ENCODE measurements at regions not wholly inside any gene's neighbourhood (a gene's known extent, or its start where the extent isn't known, plus 50 kb on each side); places are given as distances from the start of the nearest gene placed in this dataset.
"Not testable (repeated sequence)": the region's sequence is repeated elsewhere in the genome, so short reads cannot be mapped to it uniquely, and the experiment has no call there.

DNA sequence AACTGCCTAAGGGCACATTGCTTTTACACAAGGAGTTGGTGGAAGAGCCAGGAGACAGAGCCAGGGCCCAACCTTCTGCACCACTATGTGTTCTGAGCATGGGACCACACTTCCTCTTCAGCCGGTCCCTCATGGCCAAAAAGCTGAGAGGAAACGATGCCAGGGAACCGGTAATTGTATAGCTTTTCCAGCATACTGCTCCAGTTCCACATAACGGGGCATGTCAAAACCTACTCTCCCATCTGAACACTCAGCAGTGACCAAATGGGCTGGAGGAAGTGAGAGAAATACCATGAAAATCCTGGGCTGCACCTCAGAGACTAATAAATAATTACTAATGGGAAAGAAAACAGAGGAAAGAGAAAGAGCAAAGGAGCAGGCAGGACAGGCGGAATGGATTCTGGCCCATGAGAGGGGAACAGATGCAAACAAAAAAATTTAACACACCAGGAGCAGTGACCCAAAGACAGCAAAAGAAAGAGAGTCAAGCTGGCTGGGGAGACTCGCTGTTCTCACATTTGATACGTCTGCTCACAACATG, 52.0 kb upstream of the BMP2 start:
- DNase-seq (ENCODE audit: low read depth), result no peak

DNA sequence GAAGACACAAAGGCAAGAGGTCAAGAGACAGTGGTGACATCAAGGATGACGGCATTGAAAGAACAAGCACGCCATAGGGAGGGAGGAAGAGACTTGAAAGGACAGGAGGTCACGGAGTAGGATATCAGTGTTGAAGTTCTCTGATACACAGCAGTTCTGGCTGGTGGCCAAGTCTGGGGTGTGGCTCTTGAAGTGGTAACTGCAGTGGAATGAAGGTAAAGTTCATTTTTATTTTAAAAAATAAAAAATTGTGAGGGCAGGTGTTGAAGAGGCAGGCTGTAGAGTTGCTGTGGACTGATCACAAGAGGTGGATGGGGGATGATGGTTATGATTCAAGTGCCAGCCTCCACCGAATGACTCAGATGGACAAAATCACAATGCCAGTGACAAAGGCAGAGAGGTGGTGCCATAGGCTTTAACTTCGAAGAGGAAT, 53.2 kb upstream of the BMP2 start:
- DNase-seq (ENCODE audit: low read depth), result no peak

DNA sequence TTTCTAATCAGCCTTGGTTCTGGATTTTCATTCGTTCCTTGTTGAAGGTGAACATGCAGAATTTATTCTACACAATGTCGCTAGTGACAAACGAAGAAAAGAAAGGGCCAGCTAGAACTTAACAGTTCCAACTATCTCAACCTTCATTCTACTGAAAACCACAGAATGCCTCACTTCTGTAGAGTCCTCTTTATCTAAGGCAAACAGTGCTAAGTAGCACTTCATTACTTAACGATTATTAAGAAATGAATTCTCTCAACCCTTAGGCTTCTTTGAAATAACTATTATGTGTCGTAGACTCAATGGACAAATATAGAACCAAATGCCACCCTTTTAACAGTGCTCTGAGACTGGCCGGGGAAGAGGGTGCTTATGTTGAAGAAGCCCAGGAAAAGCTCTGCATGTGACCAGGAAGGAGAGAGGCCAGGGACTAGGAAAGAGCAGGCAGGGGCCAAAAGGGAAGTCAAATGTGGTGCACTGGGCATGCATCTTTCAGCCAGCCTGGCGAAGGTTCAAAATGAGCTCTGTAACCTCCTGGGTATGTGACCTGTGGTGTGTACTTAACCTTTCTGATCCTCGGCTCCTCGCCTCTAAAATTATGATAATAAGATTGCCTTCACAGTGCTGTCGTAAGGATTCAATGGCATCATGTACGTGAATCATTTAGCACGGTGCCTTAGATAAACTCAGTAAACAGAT, 55.4 kb upstream of the BMP2 start:
- no peak for DNase-seq (ENCODE audit: low read depth)

DNA sequence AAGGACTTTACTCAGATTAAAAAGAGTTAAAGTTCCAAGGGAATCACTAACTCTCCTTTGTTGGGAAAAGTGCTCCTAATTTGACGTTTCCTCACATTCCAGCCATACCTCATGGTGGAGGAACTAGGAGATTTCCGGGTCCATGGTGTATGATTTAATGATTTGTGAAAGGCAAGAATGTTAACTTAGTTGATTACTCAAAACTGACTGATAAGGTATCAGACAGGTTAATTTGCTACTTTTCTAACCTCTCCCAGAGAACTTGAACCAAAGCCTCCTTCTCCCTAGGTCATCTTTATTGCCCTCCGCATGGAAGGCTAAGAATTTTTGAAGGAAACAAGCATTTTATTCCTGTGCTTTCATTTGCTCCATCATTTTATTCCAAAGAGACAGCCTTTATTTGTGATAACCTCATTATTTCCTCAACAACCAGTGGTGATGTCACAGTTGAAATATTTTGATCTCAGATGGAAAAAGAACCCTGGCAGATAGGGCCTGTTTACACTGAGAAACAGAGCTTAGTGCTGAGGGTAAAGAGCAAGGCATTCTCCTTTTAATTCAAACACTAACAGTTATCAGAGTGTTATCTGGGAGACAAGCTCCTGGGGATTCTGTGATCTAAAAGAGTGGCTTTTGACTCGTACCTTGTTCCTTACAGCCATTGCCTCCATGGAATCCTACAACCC, 57.4 kb upstream of the BMP2 start:
- DNase-seq (ENCODE audit: low read depth), result peak; percentile 57

DNA sequence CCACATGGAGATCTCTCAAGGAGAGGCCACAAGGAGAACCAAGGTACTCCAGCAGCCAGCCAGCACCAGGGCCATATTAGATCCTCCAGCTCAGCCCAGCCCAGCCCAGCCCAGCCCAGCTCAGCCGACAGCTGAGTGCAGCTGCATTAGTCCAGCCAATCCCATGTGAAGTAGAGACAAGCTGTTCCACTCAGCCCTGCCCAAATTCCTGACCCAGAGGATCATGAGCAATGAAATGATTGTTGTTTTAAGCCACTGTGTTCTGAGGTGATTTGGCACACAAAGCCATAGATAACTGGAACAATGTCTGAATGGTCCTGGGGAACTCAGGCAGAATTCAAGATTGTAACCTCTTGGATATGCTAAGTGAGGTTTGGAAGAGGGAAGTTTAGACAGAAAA, 59.5 kb upstream of the BMP2 start:
- peak; percentile 84 for DNase-seq (ENCODE audit: low read depth)

DNA sequence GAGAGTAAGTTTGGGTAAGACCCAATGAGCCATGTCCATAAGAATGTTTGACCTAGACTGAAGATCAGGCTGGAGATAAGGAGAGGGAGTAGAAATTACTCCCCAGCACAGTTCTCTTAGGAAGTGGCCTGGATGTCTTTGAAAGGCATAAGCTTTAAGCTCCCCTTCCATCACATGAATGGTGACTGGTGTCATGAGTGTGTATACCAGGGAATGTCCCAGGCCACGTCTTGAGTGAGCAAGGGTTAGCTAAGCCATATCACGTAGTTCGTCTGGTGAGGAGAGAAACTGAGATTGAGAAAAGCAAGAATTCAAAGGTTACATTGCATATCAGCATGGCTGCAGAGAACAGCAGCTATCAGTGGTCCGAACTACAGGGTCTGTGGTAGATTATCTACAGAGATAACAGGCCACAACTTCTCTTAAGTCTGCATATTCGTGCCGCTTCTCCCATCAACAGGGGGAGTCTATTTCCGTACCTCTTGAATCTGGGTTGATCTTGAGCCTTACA, 60.1 kb upstream of the BMP2 start:
- DNase-seq (ENCODE audit: low read depth), result peak; percentile 70

DNA sequence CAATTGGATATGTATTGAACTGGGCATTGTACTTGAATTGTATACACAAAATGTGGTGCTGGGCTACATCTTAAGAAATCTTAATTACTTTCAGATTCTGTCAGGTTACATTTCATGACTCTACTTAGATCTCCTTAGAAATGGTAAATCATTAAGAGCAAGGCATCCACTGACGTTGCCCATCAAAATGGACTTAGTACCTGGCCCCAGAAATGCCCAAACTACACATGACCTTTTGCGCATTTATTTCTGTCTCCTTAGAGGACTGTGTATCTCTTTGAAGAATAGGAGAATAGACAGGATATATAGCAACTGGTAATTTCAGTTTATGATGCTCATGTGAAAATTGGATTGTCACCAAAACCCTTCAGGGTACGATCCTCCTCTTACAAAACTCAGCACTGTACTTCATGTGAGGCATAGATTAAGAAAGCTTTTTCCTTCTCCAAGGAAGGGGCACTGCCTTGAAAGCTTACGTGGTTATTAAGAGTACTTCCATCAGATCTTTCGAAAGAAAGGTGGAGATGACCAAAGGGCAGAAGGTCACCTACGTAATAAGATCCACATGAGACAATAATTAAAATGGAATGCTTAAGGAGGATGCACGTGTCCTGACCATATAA, 61.4 kb upstream of the BMP2 start:
- DNase-seq (ENCODE audit: low read depth), result peak; percentile 35

DNA sequence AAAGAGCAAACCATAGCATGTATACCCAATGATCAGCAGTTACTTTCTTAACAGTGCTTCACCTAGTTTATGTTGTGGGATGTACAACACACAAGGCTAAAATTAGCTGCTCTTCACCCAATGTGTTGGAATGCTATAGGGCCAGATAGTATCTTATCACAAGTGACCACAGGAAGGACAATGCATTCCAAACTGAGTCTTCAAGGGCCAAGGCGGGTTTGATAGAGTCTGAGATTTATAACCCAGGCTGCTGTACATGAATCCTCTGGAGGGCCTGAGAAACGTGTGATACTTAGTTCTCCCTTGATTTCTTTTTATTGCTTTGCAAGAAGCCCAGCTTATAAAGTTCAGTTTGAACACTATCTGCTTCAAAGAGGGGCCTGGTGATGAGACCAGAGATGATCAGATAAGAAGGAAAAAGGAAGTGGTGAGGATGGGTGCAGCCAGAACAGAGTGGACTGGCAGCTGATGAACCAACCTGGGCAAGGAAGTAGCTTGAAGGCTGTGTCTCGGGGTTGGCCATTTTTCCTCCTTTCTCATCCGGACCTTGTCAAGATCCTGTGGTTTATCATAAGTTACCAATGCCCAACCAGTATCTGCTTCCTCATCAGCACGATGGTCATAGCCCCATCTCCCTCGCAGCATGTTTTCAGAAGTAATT, 62.2 kb upstream of the BMP2 start:
- peak; percentile 92 for DNase-seq (ENCODE audit: low read depth)

DNA sequence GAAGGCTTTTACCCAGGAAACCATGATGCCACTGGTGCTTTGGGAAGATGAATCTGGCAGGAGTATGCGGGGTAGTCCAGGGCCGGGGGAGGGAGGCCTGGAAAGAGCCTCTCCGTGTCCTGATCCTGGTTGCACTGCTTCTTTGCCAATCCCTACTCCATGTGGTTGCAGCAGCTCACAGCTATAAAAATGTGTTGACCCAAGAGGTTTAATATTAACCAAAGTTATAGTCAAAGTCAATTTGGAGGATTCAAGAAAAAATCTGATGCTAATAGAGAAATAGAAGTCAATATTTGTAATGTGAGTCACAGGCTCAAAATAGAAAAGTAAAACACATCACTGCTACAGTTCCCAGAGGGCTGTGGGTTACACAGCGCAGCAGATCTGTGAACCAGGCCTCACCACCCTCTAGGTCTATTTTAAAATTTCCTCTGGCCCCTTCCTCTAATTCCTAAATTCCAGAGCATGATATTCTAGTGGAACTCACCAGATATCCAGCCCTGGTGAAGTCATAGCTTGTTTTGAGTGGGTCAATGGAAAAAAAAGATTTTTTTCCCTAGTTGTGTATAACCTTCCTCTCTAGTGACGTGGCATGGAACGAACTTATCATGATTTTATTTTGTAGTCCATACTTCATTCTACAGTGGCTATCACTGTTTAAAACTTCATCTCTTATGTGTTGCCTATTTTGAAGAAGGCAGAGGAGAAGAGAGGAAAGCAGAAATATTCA, 63.2 kb upstream of the BMP2 start:
- peak; percentile 90 for DNase-seq (ENCODE audit: low read depth)

DNA sequence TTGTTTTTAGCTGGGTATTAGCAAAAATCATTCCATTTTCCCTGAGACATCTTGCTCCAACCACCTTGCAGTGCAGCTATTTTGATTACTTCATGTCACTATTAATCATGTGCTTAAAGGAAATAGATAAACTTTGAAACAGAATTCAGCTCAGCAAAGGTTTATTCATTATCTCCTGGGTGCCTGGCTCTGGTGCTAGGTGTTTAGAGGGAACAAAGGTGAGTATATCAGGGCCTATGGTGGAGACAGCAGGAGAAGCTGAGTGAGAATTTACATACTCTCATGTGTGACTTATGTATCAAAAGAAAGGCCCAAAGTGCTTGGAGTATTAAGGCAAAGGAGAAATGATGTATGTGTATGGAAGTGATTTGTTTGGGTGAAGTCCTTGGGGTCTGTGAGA, 63.8 kb upstream of the BMP2 start:
- DNase-seq (ENCODE audit: low read depth), result no peak

DNA sequence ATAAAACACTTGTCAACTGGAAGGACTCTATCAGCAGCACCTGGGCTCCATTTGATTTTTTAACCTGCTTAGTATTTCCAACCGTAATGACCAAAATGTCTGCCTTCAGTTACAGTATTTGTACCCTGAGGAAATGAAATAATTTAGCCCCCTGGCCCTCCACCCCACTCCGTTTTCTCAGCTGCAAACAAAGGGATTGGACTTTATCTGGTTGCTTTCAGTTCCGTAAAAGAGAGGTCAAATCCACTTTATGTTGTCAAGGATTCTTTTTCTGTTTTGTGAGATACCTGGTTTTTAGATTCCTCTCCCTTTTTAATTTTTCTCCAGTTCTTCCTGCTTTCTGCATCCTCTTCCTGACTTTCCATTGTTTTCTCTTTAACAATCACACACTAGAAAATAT, 64.4 kb upstream of the BMP2 start:
- no peak for DNase-seq (ENCODE audit: low read depth)

DNA sequence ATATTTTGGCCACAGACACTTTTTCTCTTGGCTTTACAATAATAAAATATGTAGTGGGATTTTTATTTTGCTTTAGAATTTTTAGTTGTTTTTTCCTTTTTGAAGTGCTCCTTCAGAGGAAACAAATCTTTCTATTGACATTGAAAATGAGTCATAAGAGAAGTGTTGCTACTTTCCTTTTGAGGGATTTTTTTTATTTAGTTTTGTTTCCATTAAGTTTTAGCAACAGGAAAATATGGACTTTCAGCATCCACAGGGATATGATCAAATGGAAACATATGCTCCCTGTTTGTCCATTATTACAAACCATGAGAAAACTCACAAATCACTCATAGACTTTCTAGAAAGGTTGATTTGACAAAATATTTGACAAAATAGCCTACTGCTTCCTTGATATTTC, 65.3 kb upstream of the BMP2 start:
- DNase-seq (ENCODE audit: low read depth), result no peak

DNA sequence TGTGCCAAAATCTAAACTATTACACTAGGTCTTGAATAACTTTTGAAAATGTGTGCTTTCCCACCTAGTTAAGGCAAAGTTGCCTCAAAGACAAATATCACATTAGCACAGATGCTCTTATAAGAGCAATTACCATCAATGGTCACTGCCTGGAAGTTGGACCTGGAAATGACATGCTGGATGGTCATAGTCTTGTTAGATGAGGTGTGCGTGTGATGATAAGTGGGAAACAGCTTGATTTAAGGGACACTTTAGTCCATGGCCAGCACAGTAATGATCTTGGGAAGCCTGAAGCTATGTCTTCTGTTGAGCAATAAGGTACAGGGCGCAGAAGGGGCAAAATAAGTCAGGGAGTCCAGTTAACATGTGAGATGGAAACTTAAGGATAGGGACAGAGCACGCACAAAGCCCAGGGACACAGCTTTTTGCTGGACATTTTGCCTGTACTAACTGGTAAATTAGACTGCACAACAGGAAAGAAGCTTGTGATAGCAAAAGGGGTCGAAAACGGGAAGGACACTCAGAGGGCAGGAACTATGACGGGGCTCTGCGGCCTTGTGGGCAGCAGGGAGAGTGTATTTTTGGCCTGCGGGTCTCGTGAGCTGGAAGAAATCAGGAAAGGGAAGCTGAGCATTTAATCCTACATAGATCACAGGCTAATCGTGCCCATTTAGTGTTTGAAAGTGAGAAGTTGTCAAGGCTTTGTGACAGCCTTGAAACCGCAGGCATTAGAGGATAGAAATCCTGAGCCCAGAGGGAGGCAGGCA, 66.7 kb upstream of the BMP2 start:
- no peak for DNase-seq (ENCODE audit: low read depth)

DNA sequence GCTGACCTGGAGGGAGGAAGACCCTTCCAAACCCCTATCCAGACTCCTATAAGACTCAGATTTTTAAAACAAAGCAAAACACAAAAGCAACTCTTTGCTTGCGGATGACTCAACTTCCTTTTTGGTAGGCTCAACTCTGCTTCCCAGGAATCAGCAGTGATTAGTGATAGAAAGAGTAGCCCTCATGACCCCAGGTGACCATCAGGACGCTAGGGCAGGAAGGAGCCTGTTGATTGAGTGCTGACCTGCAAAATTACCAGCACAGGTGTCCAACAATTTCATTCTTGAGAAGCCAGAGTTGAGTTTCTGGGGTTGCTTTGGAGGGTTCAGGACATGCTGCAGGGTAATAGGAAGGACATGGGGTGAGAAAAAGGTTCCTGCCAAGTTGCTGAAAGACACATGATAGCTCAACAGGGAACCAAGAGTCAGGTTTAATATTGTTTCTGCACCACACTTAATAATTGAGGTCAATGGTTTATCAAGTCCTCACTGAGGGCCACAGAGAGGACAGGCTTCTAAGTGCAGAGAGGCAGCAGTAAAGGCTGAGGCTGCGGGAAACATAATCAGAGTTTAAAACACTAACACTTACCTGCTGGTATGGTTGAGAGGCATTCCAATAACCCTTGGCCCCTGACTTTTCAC, 67.4 kb upstream of the BMP2 start:
- no peak for DNase-seq (ENCODE audit: low read depth)

DNA sequence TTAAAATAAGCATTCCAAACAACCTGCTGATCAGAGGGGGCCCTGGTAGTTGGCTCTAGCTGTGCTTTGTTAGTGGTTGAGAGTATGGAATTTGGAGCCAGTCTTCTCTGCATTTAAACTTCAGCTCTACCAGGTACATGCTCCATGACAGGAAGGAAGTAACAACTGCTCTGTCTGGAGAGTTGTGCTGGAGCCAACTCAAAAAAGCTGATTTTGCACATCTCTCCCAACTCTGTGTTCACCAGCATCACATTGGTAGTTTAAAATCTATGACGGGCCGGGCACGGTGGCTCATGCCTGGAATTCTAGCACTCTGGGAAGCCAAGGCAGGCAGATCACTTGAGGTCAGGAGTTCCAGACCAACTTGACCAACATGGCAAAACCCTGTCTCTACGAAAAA, 68.8 kb upstream of the BMP2 start:
- DNase-seq (ENCODE audit: low read depth), result no peak

DNA sequence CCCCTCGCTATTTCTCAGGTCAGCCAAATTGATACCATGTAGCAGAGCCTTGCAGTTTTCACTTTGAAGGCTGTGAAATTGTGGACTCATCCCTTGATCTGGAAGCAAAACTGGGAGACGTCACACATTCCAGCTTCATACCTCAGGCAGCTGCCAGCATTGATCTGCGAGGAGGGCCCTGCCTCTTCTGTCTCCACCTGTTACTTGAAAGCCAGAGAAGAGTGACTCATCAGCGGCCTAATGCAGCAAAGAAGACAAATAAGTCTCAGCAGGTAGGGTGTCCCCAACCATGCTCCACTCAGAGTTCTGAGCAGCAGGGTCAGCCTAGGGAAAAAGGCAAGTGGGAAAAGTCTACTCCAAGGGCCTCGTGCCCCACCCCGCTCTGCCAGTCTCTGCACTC, 69.4 kb upstream of the BMP2 start:
- no peak for DNase-seq (ENCODE audit: low read depth)

DNA sequence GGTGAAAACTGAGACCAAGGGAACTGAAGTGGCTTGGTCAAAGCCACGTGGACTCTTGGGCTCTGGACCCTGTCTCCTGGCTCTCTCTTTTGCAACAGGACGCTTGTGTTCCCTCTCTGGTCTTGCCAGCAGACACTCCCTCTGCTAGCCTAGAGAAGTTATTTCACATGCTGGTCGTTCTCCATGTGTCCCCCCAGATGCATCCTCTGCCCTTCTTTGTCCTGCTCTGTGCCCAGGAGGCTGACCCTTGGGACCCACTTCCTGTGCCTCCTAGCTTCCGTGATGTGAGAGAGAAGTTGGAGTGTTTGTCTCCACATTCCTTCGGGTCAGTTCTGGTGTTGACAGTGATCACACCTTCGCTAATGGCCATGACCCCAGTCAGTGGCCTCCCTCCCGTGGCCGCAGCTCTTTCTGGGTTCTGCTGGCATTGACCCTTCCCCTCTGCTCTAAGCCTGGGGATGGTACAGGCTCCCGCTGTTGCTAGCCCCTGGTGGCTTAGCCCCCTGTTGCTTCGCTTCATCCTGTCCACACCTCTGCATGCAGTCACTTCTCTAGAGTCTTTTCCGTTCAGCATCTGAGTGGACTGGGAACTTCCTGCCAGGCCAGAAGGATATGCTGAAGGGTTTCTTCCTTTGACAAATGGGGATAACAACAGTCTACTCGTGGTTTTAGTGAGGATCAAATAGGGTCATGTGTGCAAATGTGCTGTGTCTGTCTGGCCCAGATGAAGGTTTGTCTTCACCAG, 70.1 kb upstream of the BMP2 start:
- no peak for DNase-seq (ENCODE audit: low read depth)

DNA sequence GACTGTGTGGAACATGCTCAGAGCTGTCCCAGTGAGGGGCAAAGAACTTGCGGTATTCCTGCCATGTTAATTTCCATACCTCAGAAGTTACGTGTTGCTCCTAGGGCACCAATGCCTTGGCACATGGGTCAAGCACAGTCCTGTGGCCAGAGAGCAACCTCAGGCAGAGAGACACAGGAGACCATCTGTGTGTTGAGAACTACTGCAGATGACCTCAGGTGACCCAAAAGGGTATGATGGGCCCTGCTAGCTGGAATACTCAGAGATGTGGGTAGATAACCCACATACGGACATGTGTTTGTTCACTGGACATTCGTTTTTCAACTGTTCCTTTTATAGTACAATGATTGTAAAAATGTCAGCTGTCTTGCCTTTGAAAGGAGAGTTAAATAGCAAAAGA, 71.5 kb upstream of the BMP2 start:
- DNase-seq (ENCODE audit: low read depth), result no peak

DNA sequence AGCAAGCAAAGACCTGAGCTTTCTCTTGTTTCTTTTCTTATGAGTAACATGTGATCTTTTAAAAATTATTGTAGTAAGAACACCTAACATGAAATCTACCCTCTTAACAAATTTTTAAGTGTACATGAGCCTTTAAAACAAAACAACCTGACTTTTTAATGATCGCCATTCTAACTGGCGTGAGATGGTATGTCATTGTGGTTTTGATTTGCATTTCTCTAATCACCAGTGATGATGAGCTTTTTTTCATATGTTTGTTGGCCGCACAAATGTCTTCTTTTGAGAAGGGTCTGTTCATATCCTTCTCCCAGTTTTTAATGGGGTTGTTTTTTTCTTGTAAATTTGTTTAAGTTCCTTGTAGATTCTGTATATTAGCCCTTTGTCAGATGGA, 73.7 kb upstream of the BMP2 start:
- DNase-seq (ENCODE audit: low read depth), result not testable (repeated sequence)

All from EH (cell line).